NCI-H748 (cell line): ENCODE measurements at regions not wholly inside any gene's neighbourhood (a gene's known extent, or its start where the extent isn't known, plus 50 kb on each side); places are given as distances from the start of the nearest gene placed in this dataset.
"Not testable (repeated sequence)": the region's sequence is repeated elsewhere in the genome, so short reads cannot be mapped to it uniquely, and the experiment has no call there.

Source experiments
- DNase-seq: peaks from one replicate; lab custom pipeline; 2025; ENCODE audit not compliant: unreplicated experiment; lab: John Stamatoyannopoulos, UW

- no peak for DNase-seq
Observed at GRCh38 chr20:19025430-19026120, 186.9 kb upstream of the SLC24A3 start.

DNA sequence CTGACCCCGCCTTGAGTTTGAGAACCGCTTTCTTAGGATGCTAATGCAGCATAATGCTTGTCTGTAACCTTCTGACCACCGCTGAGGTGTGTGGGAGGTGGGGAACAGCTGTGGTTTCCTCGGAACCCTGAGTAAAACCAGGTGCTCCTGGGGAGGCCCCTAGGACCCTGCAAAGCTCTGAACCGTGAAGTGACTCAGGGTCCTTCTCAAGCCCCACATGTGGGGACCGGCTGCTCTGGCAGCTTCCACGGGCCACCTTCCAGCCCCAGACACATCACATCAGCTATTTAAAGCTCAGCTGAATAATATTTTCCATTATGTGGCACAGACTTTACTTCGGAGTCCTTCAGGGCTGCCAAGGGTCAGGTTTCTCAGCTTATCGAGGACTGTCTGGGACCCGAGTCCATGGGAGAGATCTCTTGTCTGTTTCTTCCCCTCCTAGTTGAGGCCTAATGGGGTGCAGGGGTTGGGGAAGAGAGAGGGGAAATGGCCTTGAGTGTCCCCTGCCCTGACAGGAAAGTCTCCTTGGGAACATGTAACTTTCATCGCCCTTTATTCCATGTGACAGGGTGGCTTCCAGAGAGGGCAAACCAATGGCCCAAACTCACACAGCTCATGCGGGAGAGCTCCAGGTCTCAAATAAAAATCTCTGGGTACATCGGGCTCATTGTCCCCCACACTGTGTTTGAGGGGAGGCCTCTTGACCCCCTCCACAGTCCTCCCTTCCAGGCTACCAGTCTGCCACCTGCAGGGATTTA is 186.1 kb upstream of the SLC24A3 start:
- no peak for DNase-seq

DNA sequence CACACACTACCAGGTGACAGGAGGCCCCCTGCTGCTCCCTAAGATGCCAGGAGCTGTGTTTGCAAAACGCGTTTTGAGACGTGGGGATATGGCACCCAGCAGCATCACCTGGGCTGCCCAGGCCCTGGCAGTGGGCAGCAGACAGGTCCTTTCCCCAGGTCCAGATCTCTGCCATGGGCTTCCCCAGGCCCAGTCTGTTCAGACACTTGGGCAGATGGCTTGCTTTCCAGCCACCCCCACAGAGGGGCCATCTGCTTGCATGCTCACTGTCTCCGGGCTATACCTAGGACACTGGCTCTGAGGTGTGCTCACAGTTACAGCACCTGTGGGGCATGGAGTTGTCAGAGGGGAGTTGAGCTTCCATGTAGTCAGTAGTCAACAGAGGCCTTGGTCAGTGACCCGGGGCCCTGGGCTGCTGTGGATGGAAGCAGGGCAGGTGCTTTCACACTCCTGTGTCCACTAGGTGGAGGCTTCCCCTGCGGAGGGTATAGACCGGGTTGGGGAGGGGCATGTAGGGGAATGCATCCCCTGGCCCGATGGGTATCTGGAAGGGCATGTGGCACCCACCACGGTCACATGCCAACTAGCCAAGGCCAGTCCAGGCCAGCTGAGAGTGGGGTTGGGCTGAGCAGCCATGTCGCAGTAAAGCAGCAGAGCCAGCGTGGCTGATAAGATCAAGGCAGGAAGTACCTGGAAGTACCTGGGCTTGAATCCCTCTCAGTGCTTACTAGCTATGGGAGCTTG is 185.4 kb upstream of the SLC24A3 start:
- no peak for DNase-seq

GRCh38 chr20:19027971-19028370 is 184.5 kb upstream of the SLC24A3 start:
- no peak for DNase-seq

DNA sequence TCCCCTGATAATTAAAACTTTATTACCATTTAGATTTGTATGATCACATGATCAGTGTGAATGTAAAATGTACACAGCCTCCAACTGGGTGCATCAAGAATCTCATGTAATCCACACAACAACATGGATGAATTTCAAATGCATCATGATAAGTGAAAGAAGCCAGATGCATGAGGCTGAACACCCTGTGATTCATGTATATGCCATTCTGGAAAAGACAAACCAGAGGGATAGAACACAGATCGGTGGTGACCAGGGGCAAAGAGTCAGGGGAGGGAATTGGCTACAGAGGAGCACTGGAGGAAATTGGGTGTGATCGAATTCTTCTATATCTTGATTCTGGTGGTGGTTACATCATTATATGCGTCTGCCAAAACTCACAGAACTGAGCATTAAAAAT is 170.7 kb upstream of the SLC24A3 start:
- DNase-seq: no peak

GRCh38 chr20:19045371-19045770 is 167.1 kb upstream of the SLC24A3 start:
- no peak for DNase-seq

DNA sequence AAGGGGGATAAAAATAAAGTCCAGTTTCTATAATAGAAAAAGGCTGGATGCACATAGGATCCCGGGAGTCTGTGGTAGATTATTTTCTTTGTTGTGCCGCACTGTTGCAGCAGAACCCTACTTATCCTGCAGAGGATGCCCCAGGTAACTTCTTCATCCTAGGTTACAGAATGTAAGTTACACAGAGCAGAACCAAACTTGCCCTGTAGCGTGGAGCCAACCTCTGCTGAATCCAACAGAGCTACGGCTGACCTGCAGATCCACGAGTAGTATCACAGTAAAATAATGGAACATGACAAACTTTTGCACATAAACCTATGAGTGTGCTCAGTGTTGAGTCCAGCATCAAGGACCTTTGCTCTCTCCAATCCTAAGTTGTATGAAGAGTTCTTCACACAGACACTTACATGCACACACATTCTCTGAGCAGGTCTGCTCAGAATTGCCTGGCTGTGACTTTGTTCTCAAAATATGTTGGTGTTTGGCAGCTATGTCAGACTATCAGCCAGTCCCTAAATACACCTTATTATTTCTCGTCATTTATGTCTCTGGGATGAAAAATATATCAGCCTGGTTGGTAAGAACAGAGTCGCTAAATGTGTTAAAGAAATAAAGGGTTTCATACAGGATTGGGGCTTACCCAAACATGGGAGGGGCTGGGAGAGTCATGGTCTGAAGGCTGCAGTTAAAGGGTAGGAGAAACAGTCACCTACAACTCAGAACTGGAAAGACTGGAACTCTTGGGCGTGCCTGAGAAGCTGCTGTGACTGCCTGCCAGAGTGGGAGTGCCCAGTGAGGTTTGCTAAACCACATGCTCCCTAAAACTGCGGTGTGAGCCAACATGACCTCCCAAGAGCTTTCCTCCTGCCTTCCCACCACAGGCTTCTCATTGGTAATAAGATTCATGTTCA is 165.1 kb upstream of the SLC24A3 start:
- no peak for DNase-seq

- no peak for DNase-seq
Observed at GRCh38 chr20:19047951-19048296, 164.5 kb upstream of the SLC24A3 start.

DNA sequence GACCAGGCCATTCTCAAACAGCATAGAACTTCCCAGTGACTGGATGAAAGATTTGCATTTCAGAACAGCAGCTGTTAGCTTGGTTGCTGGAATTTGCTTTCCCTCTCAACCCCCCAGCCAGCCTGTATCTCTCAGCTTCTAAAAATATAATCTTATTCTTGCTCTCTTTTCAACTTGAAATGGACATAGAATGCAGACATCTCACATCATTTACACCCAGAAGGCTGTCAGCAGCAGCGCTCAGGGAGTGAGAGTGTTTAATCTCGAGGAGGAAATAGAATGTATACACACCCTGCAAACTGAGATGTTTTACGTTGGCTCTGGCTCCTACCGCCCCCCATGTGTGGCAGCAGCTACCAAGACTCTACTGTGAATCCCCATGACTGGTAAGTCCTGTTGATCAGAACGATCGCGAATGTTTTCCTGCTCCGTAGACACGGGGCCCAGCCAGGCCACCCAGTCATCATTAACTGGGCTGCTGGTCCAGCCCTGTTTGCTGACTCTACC is 163.4 kb upstream of the SLC24A3 start:
- DNase-seq: no peak

GRCh38 chr20:19049514-19049913 is 162.9 kb upstream of the SLC24A3 start:
- DNase-seq: no peak

GRCh38 chr20:19056909-19057308 is 155.5 kb upstream of the SLC24A3 start:
- DNase-seq: peak; percentile 28

GRCh38 chr20:19064788-19065187 is 147.7 kb upstream of the SLC24A3 start:
- DNase-seq: not testable (repeated sequence)

DNA sequence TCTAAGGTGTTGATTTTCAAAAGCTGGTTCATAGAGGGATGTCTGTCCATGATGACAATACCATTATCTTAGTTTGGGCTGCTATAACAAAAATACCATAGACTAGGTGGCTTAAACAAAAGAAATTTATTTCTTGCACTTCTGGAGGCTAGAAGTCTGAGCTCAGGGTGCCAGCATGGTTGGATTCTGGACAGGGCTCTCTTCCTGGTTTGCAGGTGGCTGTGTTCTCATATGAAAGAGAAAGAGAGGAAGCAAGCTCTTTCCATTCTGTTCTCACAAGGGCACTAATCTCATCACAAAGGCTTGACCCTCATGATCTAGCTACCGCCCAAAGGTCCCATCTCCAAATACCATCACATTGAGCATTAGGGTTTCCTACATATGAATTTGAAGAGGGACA is 144.5 kb upstream of the SLC24A3 start:
- no peak for DNase-seq

- DNase-seq: no peak
Observed at GRCh38 chr20:19070026-19070425, 142.4 kb upstream of the SLC24A3 start.

- no peak for DNase-seq
Observed at GRCh38 chr20:19070681-19071445, 141.6 kb upstream of the SLC24A3 start.

GRCh38 chr20:19071446-19071725 is 141.1 kb upstream of the SLC24A3 start:
- no peak for DNase-seq

DNA sequence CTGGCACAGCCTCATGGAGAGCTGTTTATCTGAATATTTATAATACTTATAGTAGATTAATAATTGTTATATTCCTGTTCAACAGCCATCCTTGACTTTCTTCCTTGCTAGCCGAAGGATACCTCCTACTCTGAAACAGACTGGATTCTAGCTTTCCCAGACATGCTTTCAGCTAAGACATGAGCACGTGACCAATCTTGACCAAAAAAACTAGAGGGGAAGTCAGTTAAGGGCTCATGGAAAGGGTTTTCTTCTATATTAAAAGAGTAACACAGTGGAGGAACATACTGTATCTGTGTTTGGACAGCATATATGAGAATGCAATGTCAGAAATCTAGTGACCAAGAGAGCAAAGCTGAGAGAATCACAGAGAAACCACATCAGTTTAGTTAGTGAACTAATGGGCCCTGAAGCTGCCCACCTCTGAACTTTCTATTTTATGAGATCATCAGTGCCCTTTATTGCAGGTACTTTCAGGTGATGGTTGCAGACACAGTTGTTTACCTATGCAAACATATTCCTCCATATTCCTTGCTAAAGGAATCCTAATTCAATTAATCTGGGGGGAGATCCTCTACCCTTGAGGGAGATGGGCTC is 140.4 kb upstream of the SLC24A3 start:
- no peak for DNase-seq

- no peak for DNase-seq
Observed at GRCh38 chr20:19072988-19073387, 139.5 kb upstream of the SLC24A3 start.

DNA sequence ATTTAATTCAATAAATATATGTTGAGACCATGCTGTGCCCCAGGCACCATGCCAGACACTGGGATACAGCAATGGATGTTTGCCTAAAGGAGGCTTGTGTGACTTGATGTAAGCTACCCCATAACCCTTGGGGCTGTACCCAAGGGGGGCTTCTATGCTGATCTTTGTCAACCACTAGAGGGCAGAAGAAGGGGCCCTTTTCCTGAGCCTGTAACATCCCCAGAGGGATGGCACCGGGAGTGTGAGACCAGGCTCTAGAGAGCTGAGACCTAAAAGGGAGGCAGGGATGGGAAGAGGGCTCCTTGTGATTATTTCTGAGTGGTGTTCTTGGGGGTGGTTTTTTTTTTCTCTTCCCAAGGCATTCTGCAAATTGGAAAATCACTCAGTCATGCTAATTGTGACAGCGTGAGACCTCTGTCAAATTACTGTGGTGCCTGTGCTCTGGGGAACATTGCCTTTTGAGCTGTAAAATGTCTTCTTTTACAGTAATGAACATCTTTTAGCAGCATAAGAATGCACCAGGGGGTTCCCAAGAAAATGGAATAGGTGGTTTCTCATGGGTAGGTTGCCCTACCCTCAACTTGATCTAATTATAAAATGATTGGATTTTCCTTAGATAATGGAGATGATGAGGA is 138.7 kb upstream of the SLC24A3 start:
- peak; percentile 42 for DNase-seq
